Kidney (tissue), 13 donors: ENCODE measurements at regions not wholly inside any gene's neighbourhood (a gene's known extent, or its start where the extent isn't known, plus 50 kb on each side); places are given as distances from the start of the nearest gene placed in this dataset.
A peak's percentile ranks its signal among the peaks of the same experiment; 100 is the strongest.

Experiments
- DNase-seq, 5 donors: peaks; one replicate each; pipeline ENCODE4 v3.0.0-alpha.2; 2013 to 2020
- FAIRE-seq: peaks from 2 replicates; lab custom pipeline; 2012; peaks lifted over from hg19 to GRCh38; lab: Jason Lieb, UNC
- H3K27ac ChIP-seq, 2 donors: one replicate each; pipeline ENCODE4 v1.7.0; 2013; ENCODE audit warnings: low read depth in 2 of 2, low read length in 2 of 2, inconsistent platforms in 1 of 2
- H3K27me3 ChIP-seq: one replicate; pipeline ENCODE4 v1.7.1; 2013; ENCODE audit warnings: low read length, inconsistent platforms; ENCODE audit not compliant: control insufficient read depth, insufficient read depth
- H3K36me3 ChIP-seq, 3 donors: one replicate each; pipeline versions ENCODE4 v1.7.0 to v1.7.1; 2013; ENCODE audit warnings: low read length in 3 of 3, control low read depth in 1 of 3, inconsistent platforms in 1 of 3; ENCODE audit not compliant: insufficient read depth in 3 of 3, control insufficient read depth in 2 of 3
- H3K4me1 ChIP-seq, 3 donors: one replicate each; pipeline versions ENCODE4 v1.7.0 to v1.7.1; 2013; ENCODE audit warnings: low read length in 3 of 3, inconsistent platforms in 1 of 3, low read depth in 1 of 3; ENCODE audit not compliant: control insufficient read depth in 2 of 3, insufficient read depth in 2 of 3
- H3K4me3 ChIP-seq, 3 donors: one replicate each; pipeline versions ENCODE4 v1.7.0 to v1.8.1; 2013; ENCODE audit warnings: low read length in 3 of 3, control low read depth in 1 of 3, inconsistent platforms in 1 of 3
- H3K9ac ChIP-seq, 3 donors: one replicate each; pipeline versions ENCODE4 v1.7.0 to v1.7.1; 2013; ENCODE audit warnings: low read length in 3 of 3, control low read depth in 1 of 3, inconsistent platforms in 1 of 3
- H3K9me3 ChIP-seq, 3 donors: one replicate each; pipeline versions ENCODE4 v1.7.0 to v1.7.1; 2013; ENCODE audit warnings: low read length in 3 of 3, control low read depth in 1 of 3, inconsistent platforms in 1 of 3; ENCODE audit not compliant: control insufficient read depth in 2 of 3, insufficient read depth in 1 of 3
- CTCF ChIP-seq: IDR thresholded peaks from 3 replicates; pipeline ENCODE4 v1.5.1; 2012; ENCODE audit warnings: mild to moderate bottlenecking, moderate library complexity, borderline replicate concordance; ENCODE audit not compliant: insufficient read depth; ENCODE audit errors: extremely low read depth
- intact Hi-C: fragments of 100-400 bp; cut with DNase I; formaldehyde crosslinking; loops from one replicate; pipeline ENCODE4 v1.11.1; 2022
- donor health status: control.
- donor health status: control.
- donor health status: control.
- donor health status: control.
- donor health status: control.
- donor health status: DM: yes; HTN: yes; CAD: no.
- donor health status: Normal renal cell carcinoma (clear cell type).

GRCh38 chr5:116380621-116381020 is 194.0 kb downstream of the SEMA6A start:
- Histone ChIP-seq H3K27ac (no peak overlapping the region), H3K4me1 (peaks cover 0 to 6% (median 4%) of the 10 kb centered on the region in 3 donors), H3K27me3 (no peaks in the 10 kb centered on the region), H3K9ac (no peak overlapping the region), H3K4me3 (no peak overlapping the region), H3K9me3 (no peaks in the 10 kb centered on the region), H3K36me3 (no peaks in the 10 kb centered on the region)
- DNase-seq (no peak), FAIRE-seq (no peak)
- intact Hi-C loops, result no loop called here
- TF ChIP-seq CTCF, result no peak

- Histone ChIP-seq H3K27ac (no peak overlapping the region), H3K9me3 (no peaks in the 10 kb centered on the region), H3K27me3 (no peaks in the 10 kb centered on the region), H3K9ac (no peak overlapping the region), H3K36me3 (no peaks in the 10 kb centered on the region), H3K4me1 (peaks cover 0 to 6% (median 4%) of the 10 kb centered on the region in 3 donors), H3K4me3 (no peak overlapping the region)
- intact Hi-C loops, result no loop called here
- FAIRE-seq (no peak), DNase-seq (no peak)
- TF ChIP-seq CTCF, result no peak
Measured at GRCh38 chr5:116379306-116379705, 195.3 kb downstream of the SEMA6A start.

- DNase-seq (no peak), FAIRE-seq (no peak)
- Histone ChIP-seq H3K9me3 (no peaks in the 10 kb centered on the region), H3K36me3 (no peaks in the 10 kb centered on the region), H3K4me3 (no peak overlapping the region), H3K27ac (no peak overlapping the region), H3K4me1 (peaks cover 0 to 6% (median 4%) of the 10 kb centered on the region in 3 donors), H3K9ac (no peak overlapping the region), H3K27me3 (no peaks in the 10 kb centered on the region)
- intact Hi-C loops, result no loop called here
- TF ChIP-seq CTCF, result no peak
Measured at GRCh38 chr5:116378777-116379121, 195.9 kb downstream of the SEMA6A start.

GRCh38 chr5:116378007-116378776 is 196.4 kb downstream of the SEMA6A start:
- no peak overlapping the region for H3K4me3 ChIP-seq
- FAIRE-seq, result no peak
- no peak overlapping the region for H3K27ac ChIP-seq
- H3K9ac ChIP-seq, result no peak overlapping the region
- peaks cover 0 to 6% (median 4%) of the 10 kb centered on the region in 3 donors for H3K4me1 ChIP-seq
- TF ChIP-seq CTCF, result no peak
- H3K36me3 ChIP-seq, result no peaks in the 10 kb centered on the region
- intact Hi-C loops, result no loop called here
- DNase-seq, result peak; percentile 64 to 85 (median 76)
- H3K9me3 ChIP-seq, result no peaks in the 10 kb centered on the region
- no peaks in the 10 kb centered on the region for H3K27me3 ChIP-seq
